HG03175 (cell line): ENCODE measurements at regions not wholly inside any gene's neighbourhood (a gene's known extent, or its start where the extent isn't known, plus 50 kb on each side); places are given as distances from the start of the nearest gene placed in this dataset.

Experiments
- ATAC-seq: cut with Tn5 transposase; IDR thresholded peaks from one replicate; pipeline ENCODE4 v1.9.1; 2021; ENCODE audit warnings: mild to moderate bottlenecking, moderate library complexity; ENCODE audit not compliant: unreplicated experiment

DNA sequence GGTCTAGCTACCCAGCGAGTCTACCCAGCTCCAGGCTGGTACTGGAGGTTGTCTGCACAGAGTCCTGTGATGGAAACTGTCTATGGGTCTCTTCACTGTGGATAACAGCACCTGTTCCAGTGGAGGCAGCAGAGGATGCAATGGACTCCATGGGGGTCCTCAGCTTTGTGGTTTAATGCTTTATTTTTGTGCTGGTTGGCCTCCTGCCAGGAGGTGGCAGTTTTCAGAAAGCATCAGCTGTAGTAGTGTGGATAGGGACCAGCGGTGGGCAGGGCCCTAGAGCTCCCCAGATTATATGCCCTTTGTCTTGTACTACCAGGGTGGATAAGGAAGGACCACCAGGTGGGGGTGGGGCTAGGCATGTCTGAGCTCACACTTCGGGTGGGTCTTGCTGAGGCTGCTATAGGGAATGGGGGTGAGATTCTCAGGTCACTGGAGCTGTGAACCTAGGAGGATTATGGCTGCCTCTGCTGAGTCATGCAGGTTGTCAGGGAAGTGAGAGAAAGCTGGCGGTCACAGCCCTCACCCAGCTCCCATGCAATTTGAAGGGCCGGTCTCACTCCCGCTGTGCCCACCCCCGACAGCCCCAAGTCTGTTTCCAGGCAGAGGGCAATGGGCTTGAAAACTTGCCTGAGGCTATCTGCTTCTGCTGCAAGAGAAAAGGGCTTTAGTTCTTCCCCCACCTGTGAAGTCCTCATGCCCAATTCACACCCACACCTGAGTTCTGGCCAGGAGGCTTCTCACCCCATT, 397.1 kb downstream of the TLE1 start:
- ATAC-seq: no peak

DNA sequence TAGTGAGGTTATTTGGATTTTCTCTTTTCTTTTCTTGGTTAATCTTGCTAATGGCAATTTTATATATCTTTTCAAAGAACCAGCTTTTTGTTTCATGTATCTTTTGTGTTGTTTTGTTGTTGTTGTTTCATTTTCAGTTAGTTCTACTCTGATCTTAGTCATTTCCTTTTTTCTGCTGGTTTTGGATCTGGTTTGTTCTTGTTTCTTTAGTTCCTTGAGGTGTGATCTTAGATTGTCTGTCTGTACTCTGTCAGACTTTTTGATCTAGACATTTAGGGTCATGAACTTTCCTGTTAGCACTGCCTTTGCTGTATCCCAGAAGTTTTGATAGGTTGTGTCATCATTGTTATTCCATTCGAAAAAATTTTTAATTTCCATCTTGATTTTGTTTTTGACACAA, 399.7 kb downstream of the TLE1 start:
- ATAC-seq: no peak

DNA sequence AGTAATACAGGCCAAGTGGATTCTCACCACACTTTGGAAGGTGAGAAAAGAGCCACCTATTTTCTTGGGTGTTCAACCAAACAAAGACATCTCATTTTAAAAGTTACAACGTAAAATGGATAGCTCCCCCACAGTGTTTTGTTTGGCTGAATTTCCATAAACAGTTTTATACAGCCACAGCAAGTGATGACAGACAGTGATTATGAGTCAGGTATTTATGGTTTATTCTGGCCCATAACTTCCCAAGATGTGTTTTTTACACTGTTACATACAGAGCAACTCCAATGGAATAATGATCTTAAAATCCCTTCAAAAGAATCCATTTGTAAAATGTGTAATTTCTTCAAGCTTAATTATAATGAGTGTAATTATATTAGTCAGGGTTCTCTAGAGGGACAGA, 421.3 kb downstream of the TLE1 start:
- no peak for ATAC-seq

DNA sequence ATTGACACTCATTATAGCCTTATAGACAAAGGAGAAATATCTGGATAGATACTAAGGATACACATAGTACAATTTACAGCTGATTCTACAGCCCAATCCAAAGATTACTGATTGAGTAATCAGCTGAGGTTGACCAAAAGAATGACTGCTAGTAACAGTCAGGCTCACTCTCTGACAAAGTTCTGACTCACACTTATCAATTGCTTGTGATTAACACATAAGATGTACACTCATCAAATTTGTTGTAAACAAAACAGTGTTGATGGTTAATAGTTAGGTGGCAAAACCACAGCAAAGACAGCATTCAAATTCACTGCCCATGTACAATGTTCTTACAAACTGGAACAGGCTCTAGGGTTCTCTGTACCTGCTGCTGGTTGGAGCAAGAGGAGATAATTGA, 422.7 kb downstream of the TLE1 start:
- ATAC-seq: no peak

DNA sequence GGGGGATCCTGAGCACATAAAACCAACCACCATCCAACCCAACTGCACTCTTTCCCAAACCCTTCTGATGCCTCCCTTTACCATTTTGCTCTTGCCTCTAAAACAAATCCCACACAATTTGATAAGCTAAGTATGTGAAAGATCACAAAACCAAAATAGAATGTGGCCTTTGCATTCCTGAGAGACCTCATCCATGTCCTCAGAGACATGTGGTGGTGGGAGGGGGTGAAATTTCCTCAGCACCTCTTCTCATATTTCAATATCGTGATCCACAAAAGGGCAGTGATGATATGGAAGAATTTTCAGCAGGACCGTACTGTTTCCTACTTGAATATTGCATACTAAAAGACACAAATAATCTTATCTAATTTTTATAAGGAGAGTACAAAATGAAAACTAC, 423.3 kb downstream of the TLE1 start:
- ATAC-seq: no peak

DNA sequence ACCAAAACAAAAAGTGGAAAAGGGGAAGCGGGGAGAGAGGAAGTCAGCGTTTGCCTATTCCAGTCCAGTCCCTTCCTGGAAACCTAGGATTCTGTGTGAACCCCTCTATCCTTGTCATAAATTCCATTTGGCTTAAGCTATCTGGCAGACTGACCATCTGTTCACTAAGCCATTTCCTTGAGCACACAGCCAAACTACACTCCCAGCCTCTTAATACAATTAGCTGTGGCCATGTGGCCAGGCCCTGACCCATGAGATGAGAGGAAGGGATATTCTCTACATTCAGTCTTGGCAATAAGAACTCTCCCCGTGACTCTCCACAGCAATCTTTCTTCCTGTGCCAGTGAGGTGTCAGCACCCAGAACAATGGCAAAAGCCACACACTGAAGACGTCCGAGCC, 424.8 kb downstream of the TLE1 start:
- no peak for ATAC-seq

DNA sequence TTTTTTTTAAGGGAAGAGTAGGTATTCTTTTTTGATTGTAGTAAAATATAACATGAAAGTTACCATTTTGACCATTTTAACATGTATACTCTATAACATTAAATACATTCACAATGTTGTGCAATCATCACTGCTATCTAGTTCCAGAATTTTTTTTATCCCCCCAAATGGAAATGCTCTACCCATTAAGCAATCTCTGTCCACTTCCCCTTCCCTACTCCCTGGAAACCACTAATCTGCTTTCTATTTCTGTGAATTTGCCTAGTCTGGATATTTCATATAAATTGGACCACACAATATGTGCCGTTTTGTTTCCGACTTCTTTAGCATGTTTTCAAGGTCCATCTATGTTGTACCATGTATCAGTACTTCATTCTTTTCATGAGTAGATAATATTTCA, 429.5 kb downstream of the TLE1 start:
- no peak for ATAC-seq

DNA sequence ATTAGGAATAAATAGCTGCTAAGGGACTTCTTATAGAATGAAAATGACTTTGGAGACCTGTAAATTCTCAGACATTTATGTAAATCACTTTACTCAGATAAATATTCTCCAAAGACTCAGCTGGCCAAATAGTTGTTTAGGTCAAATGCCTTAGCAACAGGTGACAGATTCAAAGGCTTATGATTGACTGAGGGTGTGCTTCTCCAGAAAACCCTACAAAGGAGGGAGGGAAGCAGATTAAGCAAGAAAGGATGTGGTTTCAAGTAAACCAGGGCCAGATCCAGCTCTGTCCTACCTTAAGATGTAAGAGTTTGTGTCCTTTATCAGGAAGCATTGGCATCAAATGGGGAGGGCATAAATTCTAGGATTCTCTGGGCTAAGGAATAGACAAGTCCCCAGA, 433.0 kb downstream of the TLE1 start:
- no peak for ATAC-seq

DNA sequence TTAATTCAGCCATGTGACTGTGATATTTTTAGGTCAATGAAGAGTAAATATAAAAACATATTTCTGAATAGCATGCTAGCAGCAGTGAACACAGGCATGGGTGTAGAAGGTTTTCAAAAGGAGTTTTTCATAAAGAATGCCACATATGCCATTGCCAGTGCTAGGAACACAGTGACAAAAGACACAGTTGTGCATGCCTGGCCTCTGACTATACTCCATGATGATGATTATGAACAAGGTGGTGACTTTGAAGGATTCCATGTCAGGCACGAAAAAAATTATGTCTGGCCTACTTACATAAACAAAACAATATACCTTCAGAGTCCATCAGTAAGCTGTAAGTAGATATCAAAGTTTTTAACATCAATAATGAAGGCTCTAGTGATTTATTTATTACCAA, 438.7 kb downstream of the TLE1 start:
- ATAC-seq: no peak

DNA sequence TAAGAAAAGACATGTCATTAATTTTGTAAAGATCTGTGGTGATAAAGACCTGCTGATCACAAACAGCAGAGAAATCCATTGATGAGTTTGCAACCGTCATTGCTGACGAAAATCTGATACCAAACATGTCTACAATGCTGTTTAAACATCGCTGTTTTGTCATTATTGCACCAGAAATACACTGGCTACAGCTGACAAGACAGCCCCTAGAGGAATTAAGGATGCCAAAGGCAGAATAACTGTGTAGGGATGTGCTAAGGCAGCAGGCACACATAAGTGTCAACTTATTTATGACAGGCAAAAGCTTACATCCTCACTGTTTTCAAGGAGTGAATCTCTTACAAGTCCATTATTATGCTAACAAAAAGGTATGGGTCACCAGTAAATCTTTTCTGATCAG, 439.3 kb downstream of the TLE1 start:
- ATAC-seq: no peak

DNA sequence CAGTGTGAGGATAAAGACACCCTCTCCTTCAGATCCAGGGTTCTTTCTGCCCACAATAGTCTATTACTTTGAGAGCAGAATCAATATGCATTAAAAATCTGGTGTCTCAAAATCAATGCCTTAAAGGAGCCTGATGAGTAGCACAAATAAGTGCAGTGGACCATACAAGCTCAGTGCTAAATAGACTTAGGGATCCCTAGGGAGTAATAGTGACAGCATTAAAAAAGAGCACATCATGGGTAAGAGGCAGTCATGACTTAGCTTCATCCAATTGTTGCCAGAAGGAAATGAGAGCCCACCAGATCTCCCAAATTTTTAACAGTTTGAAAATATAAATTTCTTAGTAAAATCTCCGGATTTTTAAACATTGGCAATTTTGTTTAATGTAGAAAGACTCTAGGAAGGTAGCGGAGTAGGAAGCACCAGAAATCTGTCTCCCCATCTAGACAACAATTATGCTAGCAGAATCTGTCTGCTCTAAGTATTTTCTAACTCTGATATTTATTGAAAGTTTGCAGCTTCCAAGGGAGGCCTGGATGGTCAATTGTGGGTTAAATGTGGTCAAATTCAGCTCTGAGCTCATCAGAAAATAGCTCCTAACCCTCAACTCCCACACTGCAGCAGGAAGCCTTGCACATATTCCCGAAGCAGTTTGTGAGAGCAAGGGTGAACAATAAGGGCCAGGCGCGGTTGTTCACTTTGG, 443.9 kb downstream of the TLE1 start:
- ATAC-seq: no peak

DNA sequence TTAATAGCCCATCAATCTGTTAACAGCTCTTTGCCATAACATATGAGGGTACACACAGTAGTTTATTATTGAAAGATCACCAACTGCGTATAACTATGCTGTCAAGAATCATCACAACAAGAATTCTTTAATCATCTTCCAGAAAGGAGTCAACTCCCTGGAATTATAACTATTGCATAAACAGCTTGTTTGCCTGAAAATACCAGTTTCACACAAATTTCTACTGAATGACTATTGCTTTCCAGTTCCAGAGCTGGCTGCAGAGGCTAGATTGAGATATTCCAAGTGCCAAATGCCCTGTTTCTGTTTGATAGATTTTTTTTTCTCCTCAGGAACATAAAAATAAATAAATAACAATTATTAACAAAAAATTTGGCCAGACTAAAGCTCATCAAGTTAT, 444.7 kb downstream of the TLE1 start:
- ATAC-seq: no peak

DNA sequence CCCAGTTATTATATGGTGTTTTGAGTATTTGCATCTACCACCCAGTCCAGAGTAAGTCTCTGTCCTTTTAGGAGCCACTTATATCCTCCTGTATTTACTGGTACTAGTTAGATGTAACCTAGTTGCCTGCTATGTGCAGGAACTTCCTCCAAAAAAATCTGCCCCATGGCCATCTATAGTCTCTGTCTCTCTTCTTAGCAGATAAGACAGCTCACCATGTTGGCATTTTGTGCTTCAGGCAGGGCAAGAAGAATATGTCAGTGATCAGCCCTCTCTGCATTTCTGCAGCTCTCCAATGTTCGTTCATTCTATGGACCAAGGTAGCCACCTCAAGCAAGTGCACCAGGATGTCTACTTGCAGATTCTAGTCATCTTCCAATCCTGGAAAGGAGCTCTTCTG, 446.5 kb downstream of the TLE1 start:
- no peak for ATAC-seq

DNA sequence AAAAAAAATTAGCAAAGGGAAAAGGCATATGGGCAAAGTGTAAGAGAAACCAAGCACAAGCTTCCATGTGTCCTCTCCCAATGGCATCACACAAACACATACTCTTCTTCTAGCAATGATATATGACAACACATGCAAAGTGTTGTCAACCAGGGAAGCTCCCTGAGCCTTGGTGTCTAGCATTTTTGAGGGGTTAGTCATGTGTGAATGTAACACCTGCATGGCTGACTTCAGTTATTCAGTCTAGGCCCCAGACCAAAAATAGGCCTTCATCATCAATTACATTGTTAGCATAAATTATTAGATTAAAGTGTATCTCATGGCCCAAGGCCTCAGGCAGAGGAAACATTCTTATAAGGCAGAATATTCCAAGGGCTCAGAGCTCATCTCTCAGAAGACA, 450.0 kb downstream of the TLE1 start:
- ATAC-seq: no peak

DNA sequence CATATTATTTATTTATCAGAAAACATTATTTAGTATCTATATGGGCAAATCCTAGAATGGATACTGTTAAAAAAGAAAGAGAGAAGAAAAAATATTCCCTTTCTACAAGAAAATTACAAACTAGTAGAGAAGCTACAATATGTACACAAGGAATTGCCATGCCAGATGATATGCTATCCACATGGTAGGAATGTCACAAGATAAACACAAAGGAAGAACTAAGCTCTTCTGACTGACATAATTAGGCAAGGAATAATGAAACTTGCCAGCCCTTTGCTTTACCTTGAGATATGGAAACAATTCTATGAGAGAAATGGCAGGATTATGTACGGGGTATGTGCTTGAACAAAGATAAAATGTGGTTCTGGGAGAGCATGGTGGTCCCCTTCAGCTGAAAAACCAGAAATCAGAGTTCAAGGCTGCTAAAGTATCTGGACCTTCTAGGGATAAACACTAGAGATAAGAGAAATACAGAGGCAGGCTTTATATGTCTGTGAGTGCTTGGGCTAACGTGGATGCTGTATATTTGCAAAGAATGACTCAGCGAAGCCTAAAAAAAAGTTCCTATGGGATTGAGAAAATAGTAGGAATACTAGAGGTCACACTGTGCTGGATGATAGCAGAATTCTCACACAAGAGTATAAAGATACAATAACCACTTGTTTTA, 451.6 kb downstream of the TLE1 start:
- no peak for ATAC-seq

DNA sequence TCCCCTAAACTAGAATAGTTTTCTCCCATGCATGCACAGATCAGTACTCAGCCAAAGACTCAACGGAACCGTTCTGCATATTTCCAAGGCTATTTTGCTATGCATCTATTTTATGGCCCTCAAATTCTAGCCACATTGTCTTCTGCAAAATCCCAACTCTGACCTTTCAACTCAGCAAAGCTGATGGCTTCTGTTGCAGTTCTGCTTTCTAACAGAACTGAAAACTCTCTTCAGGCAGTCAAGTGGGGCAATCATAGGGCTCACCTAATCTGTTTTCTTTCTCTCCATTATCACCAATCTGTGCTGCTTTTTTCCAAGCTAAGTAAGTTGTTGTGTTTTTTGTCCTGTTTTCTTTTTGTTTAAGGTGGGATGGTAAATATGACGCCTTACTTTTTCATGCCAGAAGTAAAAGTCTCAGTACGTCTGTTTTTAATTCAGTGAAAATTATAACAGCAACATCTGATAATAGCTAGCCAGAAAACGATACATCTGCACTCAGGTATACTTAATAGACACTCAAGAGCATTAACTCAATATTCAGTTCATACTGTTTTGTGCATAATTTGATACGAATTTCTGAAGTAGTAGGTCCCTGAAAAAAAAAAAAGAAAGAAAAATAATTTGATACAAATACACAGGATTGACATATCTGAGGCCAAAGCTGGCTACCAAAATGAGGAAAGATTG, 454.3 kb downstream of the TLE1 start:
- no peak for ATAC-seq

DNA sequence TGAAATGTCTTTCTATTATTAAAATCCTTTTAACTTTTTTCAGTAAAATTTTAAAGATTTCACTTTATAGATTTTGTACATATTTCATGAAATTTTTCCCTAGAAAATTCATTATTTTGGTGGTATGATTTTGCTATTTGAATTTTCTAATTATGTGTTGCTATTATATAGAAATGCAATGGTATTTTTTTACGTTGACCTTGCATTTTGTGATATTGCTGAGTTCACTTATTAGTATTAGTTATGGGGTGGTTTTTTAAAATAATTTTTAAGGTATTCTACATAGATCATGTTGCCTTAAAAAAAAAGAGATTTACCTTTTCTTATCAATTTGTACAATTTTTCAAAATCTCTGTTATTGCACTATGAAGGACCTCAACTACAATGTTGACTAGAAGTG, 458.3 kb downstream of the TLE1 start:
- no peak for ATAC-seq

DNA sequence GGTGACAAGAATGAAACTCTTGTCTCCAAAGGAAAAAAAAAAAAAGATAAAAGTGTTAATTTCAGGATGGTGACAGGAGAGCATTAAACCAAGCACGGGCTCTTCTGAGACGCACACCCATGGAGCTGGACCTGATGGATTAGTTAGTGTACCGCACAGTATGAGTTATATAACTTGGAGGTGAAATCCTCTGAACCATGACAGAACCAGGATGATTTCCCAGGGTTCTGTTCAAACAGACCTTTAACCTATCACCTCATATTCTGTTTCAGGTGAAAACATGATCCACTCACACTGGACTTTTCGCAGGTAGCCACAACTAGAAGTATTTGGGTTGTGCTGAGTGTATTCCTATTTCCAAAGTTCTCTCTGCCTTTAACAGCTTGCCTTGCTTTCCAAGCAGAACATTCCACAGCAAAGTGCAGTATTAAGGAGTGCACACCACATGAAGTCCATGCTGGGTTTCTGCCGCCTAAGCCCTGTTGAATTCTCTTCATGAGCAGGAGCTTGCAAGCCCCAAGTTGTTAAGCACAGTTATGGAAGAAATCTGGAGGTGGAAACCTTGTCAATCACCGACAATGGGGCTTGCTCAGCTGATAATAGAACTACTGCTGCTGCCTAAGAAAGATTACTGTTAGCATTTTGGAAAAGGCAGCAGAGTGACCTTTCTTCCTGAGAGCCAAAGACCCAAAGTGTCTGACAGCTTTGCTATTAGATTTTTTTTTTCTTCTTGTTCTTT, 461.7 kb downstream of the TLE1 start:
- no peak for ATAC-seq

DNA sequence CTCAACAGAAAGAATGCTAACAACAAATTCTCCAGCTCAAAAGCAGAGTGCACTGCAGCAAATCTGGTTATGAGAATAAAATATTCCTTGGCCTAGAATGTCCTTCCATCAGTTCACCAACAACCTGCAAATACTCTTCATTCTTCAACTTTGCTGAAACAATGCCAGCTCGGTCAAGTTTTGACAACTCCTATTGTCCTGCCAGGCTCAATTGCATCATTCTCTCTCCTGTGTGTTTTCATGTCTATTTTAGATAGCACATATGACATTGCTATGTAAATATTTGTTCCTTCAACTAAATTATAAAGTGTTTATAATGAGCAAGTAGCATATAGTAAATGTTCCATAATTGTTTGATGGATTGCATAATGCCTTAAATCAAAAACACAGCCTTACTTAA, 463.8 kb downstream of the TLE1 start:
- ATAC-seq: no peak

DNA sequence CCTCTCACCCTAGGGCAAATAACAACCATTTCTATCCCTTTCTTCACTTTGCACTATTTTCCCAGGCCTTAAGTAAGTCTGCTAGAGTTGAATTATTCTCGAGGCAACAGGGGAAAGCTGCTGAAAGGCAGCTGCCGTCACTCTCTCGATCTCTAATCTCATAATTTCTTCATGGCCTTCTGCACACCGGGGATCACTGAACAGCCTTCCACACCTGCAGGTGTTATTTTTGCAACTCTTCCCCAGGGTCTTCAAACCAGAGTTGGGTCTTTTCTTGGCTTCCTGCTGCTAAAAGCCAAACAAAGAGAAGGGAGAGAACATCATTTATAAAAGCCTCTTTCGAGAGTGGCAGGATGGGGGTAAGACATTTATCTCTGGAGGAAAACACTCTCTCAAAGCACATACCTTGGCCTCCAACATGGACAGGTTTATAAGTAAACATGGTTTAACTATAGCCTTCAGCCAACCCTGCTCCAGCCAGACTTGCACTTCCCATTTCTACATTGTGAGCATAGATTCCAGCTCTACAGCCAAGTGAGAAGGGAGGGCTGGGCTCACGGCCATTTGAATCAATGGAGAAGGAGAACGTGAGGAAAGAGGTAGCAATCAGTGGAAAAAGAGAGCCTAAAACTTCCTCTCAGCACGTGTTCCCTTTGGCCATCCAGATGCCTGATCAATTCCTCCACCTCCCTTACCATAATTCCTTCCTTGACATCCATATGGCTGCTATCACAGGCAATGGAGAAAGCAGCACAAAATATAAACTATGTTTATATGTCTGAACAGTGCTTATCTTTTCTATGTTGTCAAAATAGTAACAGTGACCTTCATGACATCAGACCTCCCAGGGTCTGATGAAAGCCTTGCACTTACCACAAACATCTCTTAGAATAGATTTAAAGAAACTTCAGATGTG, 464.9 kb downstream of the TLE1 start:
- ATAC-seq: no peak
